Suprapubic skin (tissue), 4 donors: ENCODE measurements at regions not wholly inside any gene's neighbourhood (a gene's known extent, or its start where the extent isn't known, plus 50 kb on each side); places are given as distances from the start of the nearest gene placed in this dataset.

Experiments
- POLR2A ChIP-seq, 2 donors: fragments of 450-650 bp; IDR thresholded peaks; one replicate each; pipeline ENCODE4 v1.6.1; 2017; ENCODE audit warnings: antibody characterized with exemption in 2 of 2, mild to moderate bottlenecking in 2 of 2, moderate library complexity in 2 of 2
- POLR2AphosphoS5 ChIP-seq, 3 donors: sonication (generic); formaldehyde crosslinking; IDR thresholded peaks; one replicate each; pipeline ENCODE4 v1.6.1; 2017; ENCODE audit warnings: antibody characterized with exemption in 3 of 3
- TF ChIP-seq, protein P1 (sequence below), 2 donors: fragments of 200-600 bp in 1 of 2; fragments of 450-650 bp in 1 of 2; sonication (generic) in 1 of 2; IDR thresholded peaks; one replicate each; pipeline ENCODE4 v1.5.1; 2016 to 2019; ENCODE audit warnings: antibody characterized with exemption in 2 of 2, mild to moderate bottlenecking in 1 of 2, moderate library complexity in 1 of 2

DNA sequence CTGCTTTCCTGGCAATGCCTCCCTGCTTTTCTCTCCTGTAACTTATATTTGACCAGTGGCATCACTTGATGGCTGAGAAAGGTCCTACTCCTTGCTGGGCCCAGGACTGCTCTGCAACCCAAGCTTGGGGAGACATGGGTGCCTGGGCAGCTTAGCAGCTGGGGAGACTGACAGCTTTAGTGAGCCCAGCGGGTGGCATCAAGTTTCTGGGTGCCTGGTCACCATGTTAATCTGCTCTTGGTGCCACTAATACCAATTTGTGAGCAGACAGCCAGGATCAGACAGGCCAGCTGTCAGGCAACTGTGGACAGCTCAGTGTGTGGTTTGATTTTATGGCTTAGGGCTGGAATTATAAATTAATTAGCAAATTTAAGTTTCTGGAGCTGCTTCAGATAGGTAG is 144.8 kb upstream of the GLI2 start:
- TF ChIP-seq POLR2A (IDR thresholded peaks at IDR 0.05) (no peak), POLR2AphosphoS5 (IDR thresholded peaks at IDR 0.05) (no peak)
- TF ChIP-seq, protein P1, sequence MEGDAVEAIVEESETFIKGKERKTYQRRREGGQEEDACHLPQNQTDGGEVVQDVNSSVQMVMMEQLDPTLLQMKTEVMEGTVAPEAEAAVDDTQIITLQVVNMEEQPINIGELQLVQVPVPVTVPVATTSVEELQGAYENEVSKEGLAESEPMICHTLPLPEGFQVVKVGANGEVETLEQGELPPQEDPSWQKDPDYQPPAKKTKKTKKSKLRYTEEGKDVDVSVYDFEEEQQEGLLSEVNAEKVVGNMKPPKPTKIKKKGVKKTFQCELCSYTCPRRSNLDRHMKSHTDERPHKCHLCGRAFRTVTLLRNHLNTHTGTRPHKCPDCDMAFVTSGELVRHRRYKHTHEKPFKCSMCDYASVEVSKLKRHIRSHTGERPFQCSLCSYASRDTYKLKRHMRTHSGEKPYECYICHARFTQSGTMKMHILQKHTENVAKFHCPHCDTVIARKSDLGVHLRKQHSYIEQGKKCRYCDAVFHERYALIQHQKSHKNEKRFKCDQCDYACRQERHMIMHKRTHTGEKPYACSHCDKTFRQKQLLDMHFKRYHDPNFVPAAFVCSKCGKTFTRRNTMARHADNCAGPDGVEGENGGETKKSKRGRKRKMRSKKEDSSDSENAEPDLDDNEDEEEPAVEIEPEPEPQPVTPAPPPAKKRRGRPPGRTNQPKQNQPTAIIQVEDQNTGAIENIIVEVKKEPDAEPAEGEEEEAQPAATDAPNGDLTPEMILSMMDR (IDR thresholded peaks at IDR 0.05): no peak
